ENCODE measurements at regions not wholly inside any gene's neighbourhood (a gene's known extent, or its start where the extent isn't known, plus 50 kb on each side); places are given as distances from the start of the nearest gene placed in this dataset.
A peak's percentile ranks its signal among the peaks of the same experiment; 100 is the strongest.

DNA sequence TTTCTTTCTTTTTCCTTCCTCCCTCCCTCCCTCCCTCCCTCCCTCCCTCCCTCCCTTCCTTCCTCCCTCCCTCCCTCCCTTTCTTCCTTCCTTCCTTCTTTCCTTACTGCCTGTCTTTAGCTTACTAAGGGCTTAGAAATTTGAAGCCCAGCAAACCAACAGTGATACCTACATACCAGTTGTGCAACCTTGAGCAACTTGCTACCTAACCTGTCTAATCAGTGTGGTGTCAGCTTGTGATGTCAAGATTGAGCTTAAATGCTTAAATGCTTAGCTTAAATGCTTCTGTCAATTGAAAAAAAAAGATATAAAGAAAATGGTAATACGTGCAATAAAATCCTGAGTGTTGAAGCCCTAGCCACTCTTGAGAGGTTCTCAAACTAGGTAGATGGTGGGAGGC is 728.6 kb downstream of the TRIML1 start:
- no peak for DNase-seq

DNA sequence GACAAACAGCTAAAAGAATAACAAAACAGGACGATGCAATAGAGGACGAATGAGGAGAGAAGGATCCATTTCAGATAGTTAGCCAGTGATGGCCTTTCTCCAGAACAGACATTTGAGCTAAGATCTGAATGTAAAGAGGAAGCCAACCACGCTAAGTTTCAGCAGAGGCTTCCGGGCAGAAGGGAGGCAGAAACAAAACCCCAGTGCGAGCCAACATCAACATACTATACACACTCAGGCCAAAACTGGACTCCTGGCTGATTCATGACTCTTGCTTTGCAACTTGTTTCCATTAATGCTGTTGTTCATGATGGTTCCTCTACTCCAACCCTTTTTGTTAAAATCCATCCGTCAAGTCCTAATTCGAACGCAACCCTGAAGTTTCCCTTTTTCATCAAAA is 730.3 kb downstream of the TRIML1 start:
- DNase-seq: no peak

DNA sequence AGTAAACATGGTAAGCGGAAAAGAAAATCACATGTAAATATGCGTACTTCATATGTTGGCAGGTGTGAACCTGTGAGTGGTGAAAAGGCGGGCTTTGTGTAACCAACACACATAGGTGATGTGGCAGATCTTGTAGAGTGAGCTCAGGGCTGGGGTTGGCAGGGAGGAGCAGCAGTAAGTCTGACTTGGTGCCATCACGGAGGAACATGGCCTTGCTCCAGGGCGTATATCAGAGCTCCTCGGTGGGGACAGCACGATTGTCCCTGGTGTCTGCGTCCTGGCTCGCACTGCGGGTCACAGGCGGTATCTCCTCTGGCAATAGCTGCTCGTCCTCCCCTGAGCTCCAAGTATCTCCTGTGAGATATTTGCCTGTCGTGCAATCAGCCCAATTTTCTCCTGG is 733.6 kb downstream of the TRIML1 start:
- no peak for DNase-seq

DNA sequence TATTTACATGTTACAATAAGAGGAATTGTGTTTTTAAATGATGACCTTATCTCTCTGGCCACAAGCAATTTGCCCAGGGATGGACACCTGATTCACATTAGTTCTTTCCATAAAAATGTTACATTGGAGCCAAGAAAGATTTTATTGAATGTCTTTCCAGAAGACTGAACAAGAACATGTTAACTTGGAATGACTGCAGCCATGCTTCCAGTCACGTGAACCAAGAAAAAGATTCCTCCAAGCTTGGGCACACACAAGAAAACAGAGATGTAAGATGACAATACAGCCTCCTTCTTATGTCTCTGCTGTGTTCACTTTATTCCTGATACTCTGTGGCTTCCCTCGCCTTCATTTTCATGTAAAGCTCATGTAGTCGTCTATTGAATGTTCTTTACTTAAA is 737.6 kb downstream of the TRIML1 start:
- DNase-seq: no peak

DNA sequence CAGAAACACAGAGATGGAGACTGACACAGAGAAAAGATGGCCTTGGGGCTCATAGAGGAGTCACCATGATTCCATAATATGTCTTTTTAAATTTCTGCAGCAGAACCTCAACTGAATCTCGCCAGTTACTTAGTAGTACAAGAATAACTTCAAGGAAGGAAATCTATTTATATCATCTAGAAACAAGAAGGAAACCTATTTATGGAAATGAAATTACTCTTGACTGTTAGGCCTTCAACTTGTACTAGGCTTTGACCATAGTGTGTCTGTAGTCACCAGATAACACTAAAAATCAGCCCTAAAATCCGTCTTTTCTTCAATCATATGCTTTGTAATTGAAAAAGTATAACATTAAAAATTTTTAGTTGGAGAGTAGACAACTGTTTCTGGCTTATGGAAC is 740.4 kb downstream of the TRIML1 start:
- no peak for DNase-seq

DNA sequence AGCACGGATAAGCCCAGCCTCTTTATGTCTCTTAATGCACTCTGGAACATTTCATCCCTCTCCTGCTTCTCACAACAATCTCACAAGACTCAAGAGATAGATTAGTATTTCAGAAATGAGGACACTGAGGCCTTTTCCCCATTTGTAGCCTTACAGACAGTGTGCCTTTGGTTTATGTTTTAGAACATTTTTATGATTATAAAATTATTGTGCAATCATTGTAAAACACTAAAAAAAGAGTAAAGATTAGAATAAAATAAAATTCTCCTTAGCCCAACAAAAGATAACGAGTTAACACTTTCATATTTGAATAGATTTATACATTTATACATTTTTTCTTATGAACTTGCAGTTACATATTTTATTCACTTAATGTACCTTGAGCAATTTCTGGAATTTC is 748.7 kb downstream of the TRIML1 start:
- no peak for DNase-seq

DNA sequence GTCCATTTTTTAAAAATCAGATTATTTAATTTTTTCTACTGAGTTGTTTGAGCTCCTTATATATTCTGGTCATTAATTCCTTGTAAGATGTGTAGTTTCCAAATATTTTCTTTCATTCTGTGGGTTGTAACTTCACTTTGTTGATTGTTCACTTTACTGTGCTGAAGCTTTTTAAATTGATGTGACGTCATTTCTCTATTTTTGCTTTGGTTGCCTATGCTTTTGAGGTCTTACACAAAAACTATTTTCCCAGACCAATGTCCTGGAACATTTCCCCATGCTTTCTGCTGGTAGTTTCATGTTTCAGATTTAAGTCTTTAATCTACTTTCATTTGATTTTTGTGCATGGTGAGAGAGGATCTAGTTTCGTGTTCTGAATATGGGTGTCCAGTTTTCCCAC is 753.6 kb downstream of the TRIML1 start:
- no peak for DNase-seq

DNA sequence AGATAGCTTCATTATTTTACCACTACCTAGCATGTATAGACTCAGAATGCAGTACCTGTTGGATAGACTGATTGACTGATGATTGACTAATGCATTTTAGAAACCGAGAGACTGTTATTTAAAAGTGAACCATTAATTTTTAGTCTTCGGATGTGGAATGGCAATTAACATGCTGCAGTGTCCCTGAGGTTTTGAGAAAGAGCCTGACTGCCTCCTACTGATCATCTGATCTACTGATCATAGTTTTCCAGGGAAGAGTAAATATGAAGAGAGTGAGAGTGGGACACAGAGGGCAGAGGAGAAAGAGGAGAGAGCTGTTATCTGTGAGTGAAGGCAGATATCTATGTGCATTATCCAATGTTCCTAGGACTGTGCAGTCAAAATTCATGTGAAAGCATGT is 764.7 kb downstream of the TRIML1 start:
- DNase-seq: no peak

DNA sequence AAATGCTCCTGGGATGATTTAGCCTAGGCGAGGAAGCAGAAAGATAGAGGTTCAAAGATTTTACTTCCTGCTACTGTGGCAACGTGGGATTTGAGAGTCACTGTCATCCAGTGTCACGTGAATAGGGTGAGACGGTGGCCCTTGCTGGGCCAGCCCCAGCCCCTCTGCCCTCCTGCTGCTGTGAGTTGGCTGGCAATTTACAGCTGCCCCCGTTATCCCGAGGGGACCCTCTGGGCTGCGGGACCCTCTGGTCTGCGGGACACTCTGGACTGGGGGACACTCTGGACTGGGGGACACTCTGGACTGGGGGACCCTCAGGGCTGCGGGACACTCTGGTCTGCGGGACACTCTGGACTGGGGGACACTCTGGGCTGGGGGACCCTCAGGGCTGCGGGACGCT is 765.4 kb downstream of the TRIML1 start:
- no peak for DNase-seq

DNA sequence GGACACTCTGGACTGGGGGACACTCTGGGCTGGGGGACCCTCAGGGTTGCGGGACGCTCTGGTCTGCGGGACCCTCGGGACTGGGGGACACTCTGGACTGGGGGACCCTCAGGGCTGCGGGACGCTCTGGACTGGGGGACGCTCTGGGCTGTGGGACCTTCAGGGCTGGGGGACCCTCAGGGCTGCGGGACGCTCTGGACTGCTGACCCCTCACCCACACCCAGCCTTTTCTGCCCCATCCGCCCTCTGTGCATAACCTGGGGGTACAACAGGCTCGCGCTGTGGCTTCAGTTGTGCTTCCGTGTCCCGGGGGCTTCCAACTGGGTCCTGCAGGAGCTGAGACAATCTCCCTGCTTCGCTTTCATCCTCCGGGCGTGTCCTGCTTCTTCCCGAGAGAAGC is 766.0 kb downstream of the TRIML1 start:
- no peak for DNase-seq

DNA sequence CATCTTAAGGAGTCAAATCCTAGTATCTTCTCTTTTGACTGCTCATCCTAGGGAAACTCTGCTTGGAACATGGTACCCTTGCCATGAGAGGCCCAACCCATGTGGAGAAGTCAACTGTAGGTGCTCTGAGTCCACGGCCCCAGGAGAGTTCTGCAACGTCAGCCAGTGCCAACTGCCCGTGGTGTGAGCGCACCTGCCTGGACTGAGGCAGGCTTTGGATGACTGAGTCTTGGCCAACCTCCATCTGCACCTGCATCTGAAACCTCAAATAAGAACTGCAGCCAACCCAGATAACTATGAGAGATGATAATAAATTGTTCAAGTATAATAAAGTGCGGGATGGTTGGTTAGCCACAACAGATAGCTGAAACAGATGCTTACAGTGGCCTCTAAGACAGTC is 772.0 kb downstream of the TRIML1 start:
- no peak for DNase-seq

DNA sequence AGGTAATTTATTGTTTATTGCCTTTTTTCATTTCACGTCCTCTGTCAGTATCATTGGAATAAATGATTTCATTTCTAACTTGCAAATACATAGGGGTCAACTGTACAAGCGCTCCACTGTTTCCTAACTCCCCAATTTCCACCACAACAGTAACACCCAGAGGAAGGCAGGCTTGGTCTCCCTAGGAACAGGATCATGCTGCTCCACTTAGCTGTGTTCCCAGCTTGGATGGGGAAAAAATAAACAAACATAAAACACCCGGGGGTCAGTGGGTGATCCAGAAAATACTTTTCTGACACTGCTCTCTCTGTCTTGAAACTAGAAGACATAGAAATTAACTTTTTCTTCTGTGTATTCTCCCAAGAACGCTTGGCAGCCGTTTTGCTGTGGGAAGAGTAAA is 772.5 kb downstream of the TRIML1 start:
- DNase-seq: peak; percentile 15

DNA sequence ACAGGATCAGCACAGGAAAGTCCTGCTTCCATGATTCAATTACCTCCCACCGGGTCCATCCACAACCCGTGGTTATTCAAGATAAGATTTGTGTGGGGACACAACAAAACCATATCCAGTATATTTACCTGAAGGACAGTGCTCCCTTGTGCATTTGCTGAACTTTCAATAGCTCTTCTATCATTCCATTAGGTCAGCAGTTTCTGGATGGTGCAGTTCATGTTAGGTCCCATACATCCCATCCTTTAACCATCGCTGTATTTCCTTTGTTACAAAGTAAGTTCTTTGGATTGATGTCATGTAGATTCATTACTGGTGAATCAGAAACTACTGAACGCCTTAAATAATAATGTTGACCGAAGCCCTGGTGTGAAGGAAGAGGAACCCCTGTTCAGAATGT is 775.9 kb downstream of the TRIML1 start:
- DNase-seq: no peak

DNA sequence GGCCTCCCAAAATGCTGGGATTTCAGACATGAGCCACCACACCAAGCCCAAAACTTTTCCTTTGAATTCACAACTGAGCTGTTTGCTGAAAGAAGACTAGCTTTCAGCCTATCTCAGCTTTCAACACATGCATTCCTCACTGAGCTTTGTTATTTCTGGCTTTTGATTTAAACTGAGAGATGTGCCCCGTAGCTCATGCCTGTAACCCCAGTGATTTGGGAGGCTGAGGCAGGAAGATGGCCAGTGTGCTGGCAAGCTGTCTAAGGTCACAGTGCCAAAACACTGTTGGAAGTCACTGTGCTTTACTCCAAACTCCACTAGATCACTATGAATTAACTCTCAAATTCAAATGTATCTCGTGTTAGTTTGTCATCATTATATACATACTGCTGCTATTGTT is 779.5 kb downstream of the TRIML1 start:
- no peak for DNase-seq

DNA sequence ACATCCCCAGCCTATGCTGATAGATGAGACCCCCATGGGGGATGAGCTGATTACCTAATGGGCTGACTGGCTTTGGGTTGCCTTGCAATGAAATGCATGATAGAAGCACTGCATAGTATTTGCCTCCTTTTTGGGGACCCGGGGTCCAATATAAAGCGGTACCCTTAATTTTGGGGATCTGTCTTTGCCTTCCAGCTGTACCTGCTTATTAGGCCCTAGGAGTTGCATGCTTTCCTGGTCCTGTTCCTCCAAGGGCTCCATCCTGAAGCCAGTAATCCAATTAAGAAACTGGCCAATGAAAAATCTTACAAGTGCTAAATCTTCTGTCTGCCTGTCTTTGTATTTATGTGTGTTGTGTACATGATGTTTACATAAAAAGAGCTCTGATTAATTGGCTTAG is 791.6 kb downstream of the TRIML1 start:
- DNase-seq: no peak

DNA sequence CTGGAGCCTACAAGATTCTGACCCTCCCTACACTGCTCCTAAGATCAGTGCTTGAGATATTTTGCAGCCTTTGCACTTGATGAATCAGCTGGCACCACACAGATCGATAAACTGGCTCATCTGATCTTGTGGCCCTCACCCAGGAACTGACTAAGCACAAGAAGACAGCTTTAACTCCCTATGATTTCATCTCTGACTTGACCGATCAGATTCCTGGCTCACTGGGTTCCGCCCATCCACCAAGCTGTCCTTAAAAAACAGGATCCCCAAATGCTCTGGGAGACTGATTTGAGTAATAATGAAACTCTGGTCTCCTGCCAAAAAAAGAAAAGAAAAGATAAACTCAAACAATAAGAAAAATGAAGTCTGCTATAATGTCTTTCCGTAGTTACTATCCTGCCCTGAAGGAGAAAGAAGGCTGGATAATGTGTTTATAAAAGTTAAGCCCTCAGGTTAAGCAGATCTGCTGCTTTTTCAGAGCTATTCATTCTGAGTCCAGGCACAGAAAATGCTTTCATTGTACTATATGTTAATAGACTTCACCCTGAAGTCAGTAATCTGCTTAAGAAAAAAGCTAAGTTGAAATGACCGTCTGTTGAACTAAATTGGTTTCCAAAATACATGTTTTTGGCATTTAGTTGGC is 795.2 kb downstream of the TRIML1 start:
- no peak for DNase-seq

DNA sequence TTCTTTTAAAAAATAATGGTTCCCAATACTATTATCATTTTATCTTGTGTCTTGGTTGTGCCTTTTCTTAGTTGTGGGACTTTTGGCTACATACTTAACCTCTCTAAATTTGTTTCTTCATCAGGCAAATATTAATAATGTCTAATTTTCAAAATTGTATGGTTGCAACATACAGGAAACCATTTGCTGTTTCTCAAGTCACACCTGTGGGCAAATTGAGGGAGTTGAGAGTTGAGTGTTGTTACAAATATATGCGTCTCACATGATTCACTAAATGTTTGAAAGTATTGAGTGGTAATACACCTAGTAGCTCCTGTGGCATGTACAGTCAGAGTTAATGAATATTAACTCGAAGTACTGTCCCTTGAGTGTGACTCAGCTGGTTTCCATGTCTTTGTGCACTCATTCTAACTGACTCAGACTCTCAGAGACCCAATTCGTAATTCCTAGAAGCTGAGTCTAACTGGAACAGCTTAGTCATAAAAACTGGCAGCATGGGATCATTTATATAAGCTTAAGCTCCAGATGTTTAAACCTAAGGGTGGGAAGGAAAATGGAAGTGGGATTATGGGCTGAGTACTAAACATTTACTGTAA is 802.4 kb downstream of the TRIML1 start:
- no peak for DNase-seq

DNA sequence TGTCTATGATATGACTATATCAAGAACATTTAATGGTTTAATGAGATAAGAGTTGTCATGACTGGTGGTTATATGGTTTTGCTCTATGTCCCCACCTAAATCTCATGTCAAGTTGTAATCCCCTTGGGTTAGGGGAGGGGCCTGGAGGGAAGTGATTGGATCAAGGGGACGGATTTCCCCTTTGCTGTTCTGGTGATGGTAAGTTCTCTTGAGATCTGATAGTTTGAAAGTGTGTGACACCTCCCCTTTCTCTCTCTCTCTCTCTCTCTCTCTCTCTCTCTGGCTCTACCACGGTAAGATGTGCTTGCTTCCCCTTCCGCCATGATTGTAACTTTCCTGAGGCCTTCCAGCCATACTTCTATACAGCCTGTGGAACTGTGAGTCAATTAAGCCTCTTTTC is 803.4 kb downstream of the TRIML1 start:
- no peak for DNase-seq

DNA sequence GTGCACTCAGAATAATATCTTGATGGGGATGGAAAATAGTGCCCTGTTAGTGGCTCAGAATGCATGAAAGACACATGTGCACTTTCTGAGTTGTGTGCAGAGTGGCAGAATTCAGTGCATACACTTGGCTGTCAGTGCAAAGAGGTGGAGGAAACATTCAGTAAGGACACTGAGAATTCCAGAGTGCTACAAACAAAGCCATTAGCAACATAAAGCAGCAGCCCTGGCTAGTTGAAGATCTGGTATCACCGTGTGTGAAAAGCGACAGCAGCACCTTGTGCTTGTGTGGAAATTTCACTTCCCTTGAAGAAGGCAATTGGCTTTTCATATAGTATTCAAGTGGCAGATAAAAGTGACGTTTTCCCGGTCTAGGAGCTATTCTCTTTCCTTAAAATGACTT is 810.4 kb downstream of the TRIML1 start:
- no peak for DNase-seq

DNA sequence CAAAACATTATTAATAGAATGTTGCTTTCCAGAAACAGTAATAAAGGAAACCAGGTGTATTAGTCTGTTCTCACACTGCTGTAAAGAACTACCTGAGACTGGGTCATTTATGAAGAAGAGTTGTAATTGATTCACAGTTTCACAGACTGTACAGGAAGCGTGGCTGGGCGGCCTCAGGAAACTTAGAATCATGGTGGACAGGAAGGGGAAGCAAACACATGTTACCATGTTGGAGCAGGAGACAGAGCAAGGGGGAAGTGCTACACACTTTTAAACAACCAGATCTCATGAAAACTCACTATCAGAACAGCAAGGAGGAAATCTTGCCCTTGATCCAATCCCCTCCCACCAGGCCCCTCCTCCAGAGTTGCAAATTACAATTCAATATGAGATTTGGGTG is 815.8 kb downstream of the TRIML1 start:
- DNase-seq: no peak

DNA sequence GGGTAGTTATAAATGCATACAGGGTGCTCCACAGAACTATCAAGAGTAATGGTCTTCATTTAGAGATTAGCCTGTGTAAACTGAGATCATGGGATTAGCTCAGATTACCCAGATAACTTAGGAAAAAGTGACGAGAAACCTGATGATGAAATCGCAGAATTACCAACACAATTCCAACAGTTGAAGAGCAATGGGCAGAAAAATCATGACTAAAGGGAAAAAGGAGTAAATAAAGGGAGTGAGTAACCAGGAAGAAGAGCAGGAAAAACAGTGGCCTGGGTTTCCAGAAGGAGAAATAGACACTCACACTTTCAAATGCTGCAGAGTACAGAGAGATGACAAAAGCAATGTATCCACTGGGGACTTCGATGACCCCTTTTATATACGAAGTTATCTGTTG is 817.3 kb downstream of the TRIML1 start:
- no peak for DNase-seq

DNA sequence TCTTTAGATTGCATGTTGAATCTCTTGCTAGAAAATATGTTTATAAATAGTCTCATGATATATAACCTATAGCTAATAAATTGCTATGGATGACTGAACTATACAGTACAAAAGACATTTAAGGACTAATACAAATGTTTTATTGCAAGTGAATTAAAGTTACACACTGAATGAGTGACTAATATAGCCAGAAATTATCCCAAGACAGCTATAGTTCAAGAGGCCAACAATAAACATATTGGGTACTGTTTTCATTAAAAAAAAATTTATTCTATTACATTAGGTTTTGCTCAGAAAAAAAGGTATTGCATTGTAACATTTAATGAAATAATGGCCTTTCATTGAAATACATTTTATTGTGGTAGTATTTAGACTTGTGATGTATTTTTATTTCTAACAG is 819.1 kb downstream of the TRIML1 start:
- DNase-seq: no peak

DNA sequence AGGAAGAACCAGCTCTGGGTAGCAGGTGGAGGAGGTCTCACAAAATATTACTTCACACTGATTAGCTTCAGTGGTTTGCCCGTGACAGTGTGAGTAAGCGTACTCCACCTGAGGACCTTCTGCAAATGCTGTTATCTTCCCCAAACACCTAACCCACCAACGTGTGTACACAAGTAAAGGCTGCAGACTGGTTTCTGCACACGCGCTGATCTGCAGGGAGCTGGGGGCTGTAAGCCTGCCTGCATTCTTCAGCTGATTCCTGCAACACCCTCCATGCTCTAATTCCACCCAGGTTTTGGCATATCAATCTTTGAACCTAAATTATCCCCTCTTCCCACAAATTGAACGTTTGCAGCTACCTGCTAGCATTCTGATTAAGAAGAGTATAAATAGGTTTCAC is 820.2 kb downstream of the TRIML1 start:
- no peak for DNase-seq

DNA sequence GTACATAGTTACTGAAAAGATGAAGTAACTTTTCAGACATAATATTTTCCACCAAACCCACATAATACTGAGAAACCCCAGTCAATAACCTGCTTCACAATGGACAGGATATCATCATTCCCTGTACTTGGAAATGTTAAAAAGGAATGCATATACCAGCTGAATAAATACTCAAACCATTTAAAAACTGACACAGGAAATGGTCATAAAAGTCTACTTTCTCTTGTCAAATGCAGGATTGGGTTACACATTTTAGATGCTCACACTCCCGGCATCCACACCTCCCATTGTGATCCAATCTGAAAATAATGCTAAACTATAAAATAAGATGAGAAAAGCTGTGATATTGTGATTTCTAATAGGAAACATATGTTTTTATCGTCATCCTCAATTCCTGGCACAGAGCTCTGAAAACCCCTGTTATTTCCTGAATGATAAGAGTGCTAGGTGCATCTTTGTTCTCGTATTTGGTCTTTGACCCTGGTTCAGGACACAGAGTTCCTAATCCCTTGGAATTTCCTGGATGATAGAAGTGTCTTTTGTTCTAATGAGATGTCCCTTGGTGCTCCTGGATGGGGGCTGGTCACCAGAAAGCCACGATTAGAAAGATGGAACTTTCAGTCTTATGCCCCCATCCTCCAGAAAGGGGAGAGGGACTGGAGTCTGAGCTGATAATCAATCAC is 821.3 kb downstream of the TRIML1 start:
- DNase-seq: no peak

DNA sequence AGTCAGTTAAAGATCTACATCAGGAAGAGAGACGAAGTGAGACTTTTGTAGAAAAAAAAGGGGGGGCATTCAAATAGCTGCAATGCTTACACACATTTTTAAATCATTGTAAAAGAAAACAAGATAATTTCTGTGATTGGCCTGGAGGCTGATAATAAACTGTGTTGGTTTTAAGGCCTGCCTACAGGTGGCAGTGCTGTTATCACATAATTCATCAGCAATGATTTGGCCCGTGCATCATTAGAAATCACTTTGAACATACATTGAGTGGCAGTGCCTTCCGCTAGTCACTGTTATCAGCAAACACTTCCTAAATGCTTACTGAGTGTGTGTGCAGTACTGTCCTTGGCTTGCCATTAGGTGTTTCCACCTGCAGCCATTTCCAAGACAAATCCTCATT is 831.9 kb downstream of the TRIML1 start:
- DNase-seq: no peak
